CD14-positive monocyte (primary cell): ENCODE measurements at regions not wholly inside any gene's neighbourhood (a gene's known extent, or its start where the extent isn't known, plus 50 kb on each side); places are given as distances from the start of the nearest gene placed in this dataset.

Experiments
- DNase-seq, 3 donors: peaks; one replicate each; pipeline ENCODE4 v3.0.0-alpha.2; 2011 to 2022
- H2AFZ ChIP-seq: 2 replicates; pipeline ENCODE4 v1.6.0; 2012; ENCODE audit warnings: mild to moderate bottlenecking, low read depth, low read length, inconsistent platforms; ENCODE audit not compliant: insufficient read depth, poor library complexity, severe bottlenecking
- H3K27ac ChIP-seq, 2 donors: 1 replicate in 1 of 2; 2 replicates in 1 of 2; pipeline ENCODE4 v1.5.1; 2012 to 2013; ENCODE audit warnings: low read length in 2 of 2, control low read depth in 1 of 2, inconsistent platforms in 1 of 2, low read depth in 1 of 2, mild to moderate bottlenecking in 1 of 2
- H3K27me3 ChIP-seq, 2 donors: one replicate each; pipeline versions ENCODE4 v1.6.0 to v1.6.1; 2011 to 2013; ENCODE audit warnings: low read length in 2 of 2; ENCODE audit not compliant: control insufficient read depth in 2 of 2, insufficient read depth in 2 of 2
- H3K36me3 ChIP-seq, 2 donors: replicated peaks in 1 of 2; 1 replicate in 1 of 2; 2 replicates in 1 of 2; pipeline versions ENCODE4 v1.5.1 to v1.6.1; 2012 to 2013; ENCODE audit warnings: low read length in 2 of 2, control low read depth in 1 of 2, inconsistent platforms in 1 of 2, mild to moderate bottlenecking in 1 of 2; ENCODE audit not compliant: insufficient read depth in 2 of 2, control insufficient read depth in 1 of 2
- H3K4me1 ChIP-seq, 2 donors: 1 replicate in 1 of 2; 2 replicates in 1 of 2; pipeline versions ENCODE4 v1.5.1 to v1.6.1; 2012 to 2013; ENCODE audit warnings: low read length in 2 of 2, control low read depth in 1 of 2, inconsistent platforms in 1 of 2, mild to moderate bottlenecking in 1 of 2, moderate library complexity in 1 of 2; ENCODE audit not compliant: insufficient read depth in 2 of 2, control insufficient read depth in 1 of 2
- H3K4me2 ChIP-seq: replicated peaks from 2 replicates; pipeline ENCODE3; 2012; ENCODE audit warnings: low read length, moderate library complexity, mild to moderate bottlenecking; ENCODE audit not compliant: poor library complexity, severe bottlenecking; ENCODE audit errors: extremely low read depth
- H3K4me3 ChIP-seq, 3 experiments: fragments of 200-600 bp in 1 of 3; sonication (generic) in 1 of 3; replicated peaks in 1 of 3; 1 replicate in 2 of 3; 2 replicates in 1 of 3; pipeline ENCODE4 v1.5.1; 2011 to 2013; ENCODE audit warnings: low read length in 3 of 3, mild to moderate bottlenecking in 3 of 3, control low read depth in 2 of 3, low read depth in 2 of 3, inconsistent platforms in 1 of 3, moderate library complexity in 1 of 3
- H3K79me2 ChIP-seq: 2 replicates; pipeline ENCODE4 v1.6.0; 2012; ENCODE audit warnings: mild to moderate bottlenecking, control low read depth, inconsistent platforms, low read length, moderate library complexity; ENCODE audit not compliant: insufficient read depth
- H3K9ac ChIP-seq: 2 replicates; pipeline ENCODE4 v1.6.0; 2017; ENCODE audit warnings: low read length, mild to moderate bottlenecking; ENCODE audit not compliant: insufficient read depth, poor library complexity, severe bottlenecking
- H3K9me3 ChIP-seq, 2 donors: replicated peaks in 1 of 2; 1 replicate in 1 of 2; 2 replicates in 1 of 2; pipeline versions ENCODE4 v1.5.1 to v1.6.1; 2012 to 2013; ENCODE audit warnings: low read length in 2 of 2, control low read depth in 1 of 2; ENCODE audit not compliant: control insufficient read depth in 1 of 2, insufficient read depth in 1 of 2
- H4K20me1 ChIP-seq: 2 replicates; pipeline ENCODE4 v1.6.0; 2012; ENCODE audit warnings: mild to moderate bottlenecking, low read length, control low read depth, moderate library complexity; ENCODE audit not compliant: insufficient read depth
- H3K27ac Mint-ChIP-seq, 7 donors: one replicate each; pipeline ENCODE4 v1.8.0; 2020; ENCODE audit warnings: mild to moderate bottlenecking in 7 of 7, mixed read lengths in 7 of 7, moderate library complexity in 6 of 7, inconsistent platforms in 2 of 7
- H3K27me3 Mint-ChIP-seq, 3 donors: one replicate each; pipeline ENCODE4 v1.8.0; 2021 to 2022; ENCODE audit warnings: low read depth in 3 of 3, mild to moderate bottlenecking in 3 of 3, mixed read lengths in 3 of 3, moderate library complexity in 3 of 3, inconsistent platforms in 1 of 3
- H3K36me3 Mint-ChIP-seq, 2 donors: one replicate each; pipeline ENCODE4 v1.8.0; 2020; ENCODE audit warnings: mixed read lengths in 2 of 2, inconsistent platforms in 1 of 2, mild to moderate bottlenecking in 1 of 2
- H3K4me1 Mint-ChIP-seq: one replicate; pipeline ENCODE4 v1.8.0; 2020; ENCODE audit warnings: mild to moderate bottlenecking, mixed read lengths
- H3K4me3 Mint-ChIP-seq, 2 donors: one replicate each; pipeline ENCODE4 v1.8.0; 2020; ENCODE audit warnings: mild to moderate bottlenecking in 2 of 2, mixed read lengths in 2 of 2, moderate library complexity in 1 of 2
- H3K9me3 Mint-ChIP-seq, 7 donors: one replicate each; pipeline ENCODE4 v1.8.0; 2020 to 2022; ENCODE audit warnings: mixed read lengths in 7 of 7, mild to moderate bottlenecking in 6 of 7, moderate library complexity in 6 of 7, inconsistent platforms in 2 of 7
- CTCF ChIP-seq: fragments of 200-600 bp; IDR thresholded peaks from one replicate; pipeline ENCODE4 v1.8.0; 2022; ENCODE audit warnings: antibody characterized with exemption, mild to moderate bottlenecking
- WGBS: methylation state at CpG from one replicate; pipeline ENCODE4 v1.1.5; 2013; ENCODE audit warnings: missing lambda C conversion rate; ENCODE audit not compliant: insufficient coverage; 5-methylcytosine and 5-hydroxymethylcytosine counted together
- intact Hi-C, 2 donors: fragments of 100-400 bp; cut with micrococcal nuclease; formaldehyde crosslinking; loops; one replicate each; pipeline versions ENCODE4 v1.15.0 to v1.15.1; 2023

DNA sequence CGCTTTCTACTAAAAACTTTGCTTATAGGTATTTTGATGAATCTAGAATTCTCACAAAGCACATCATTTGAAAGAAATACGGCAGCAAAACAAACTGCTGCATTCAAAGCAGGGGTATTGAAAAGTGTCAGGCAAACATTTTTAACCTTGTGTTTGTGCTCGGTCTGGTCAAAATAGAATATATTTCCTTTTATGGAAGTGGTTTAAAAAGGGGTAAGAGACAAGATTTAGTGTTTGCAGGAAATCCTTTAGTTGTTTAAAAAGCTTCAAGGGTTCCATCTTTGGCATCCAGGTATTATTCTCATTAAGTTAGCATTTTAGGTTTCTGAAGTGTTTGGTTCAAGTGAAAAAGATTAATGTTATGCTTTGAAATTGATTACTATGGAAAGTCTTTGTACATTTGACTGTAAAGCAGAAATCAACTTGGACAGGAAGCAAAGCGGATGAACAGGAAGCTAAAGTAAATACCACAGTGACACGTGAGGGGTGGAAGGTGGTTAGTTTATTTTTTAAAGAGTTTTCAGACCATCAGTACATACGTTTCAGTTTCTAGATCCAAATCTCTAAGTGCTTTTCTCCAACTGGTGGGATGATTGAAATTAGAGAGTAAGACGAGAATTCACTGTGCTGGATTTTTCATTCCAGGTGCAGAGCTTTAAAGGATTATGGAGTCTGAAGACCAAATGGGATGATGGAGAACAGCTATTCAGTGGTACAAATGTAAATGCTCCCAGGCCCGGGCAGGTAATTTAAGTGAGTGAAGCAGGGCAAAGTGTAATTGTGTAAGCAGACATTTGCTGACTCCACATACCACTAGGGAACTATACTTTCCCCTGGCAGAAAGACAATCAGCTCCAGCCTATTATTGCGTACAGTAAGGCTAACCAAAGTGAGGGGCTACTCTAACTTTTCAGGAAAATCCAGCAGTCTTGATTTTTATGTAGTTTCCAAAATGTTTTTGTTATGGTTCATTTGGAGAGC, 341.8 kb upstream of the TBL1XR1 start:
- H3K27ac ChIP-seq = no peak overlapping the region
- no peak overlapping the region for H3K9ac ChIP-seq
- Mint-ChIP-seq H3K4me3 (peak overlapping the region; percentile 11 to 61), H3K36me3 (no peaks in the 10 kb centered on the region), H3K27ac (peak overlapping the region in 1 of 7 donors; percentile 28), H3K9me3 (no peaks in the 10 kb centered on the region), H3K4me1 (peaks cover 19% of the 10 kb centered on the region), H3K27me3 (peaks cover 0 to 2% (median 0%) of the 10 kb centered on the region in 3 donors)
- no peak for TF ChIP-seq CTCF
- peaks cover 14 to 16% of the 10 kb centered on the region in 2 donors for H3K4me1 ChIP-seq
- peak; percentile 6 to 16 (median 12) for DNase-seq
- H3K36me3 ChIP-seq = no peaks in the 10 kb centered on the region
- no peak overlapping the region for H2AFZ ChIP-seq
- H3K4me3 ChIP-seq = peak overlapping the region in 1 of 3 experiments; percentile 44
- no peaks in the 10 kb centered on the region for H4K20me1 ChIP-seq
- H3K79me2 ChIP-seq = no peaks in the 10 kb centered on the region
- peak overlapping the region; percentile 62 for H3K4me2 ChIP-seq
- intact Hi-C loops = no loop called here
- no peaks in the 10 kb centered on the region for H3K27me3 ChIP-seq
- no peaks in the 10 kb centered on the region for H3K9me3 ChIP-seq
- WGBS = 0% methylated on average over 1 of the region's 9 CpGs

DNA sequence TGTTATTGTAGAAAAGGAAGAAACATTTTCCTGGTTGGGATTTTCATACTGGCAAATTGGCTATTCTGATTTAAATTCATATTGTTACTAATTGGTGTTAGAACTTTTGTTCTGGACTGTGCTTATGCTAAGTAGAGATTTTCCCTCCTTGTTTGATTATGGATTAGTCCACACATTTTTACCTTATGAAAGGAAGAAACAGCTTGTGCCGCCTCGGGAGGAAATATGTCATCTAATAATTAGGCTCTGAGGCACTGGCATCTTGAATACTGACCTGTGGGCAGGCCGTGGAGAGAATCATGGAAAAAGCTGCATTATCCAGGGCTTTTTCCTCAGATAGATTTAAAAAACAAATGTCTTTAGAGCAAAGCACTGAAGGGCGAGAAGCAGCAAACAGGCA, 344.3 kb upstream of the TBL1XR1 start:
- no peaks in the 10 kb centered on the region for H3K36me3 ChIP-seq
- H3K27ac Mint-ChIP-seq = peak overlapping the region in 1 of 7 donors; percentile 8
- H3K9me3 ChIP-seq = no peaks in the 10 kb centered on the region
- H3K27me3 ChIP-seq = no peaks in the 10 kb centered on the region
- no peak overlapping the region for H3K4me3 ChIP-seq
- no peaks in the 10 kb centered on the region for H3K27me3 Mint-ChIP-seq
- no peak overlapping the region for H3K4me3 Mint-ChIP-seq
- H3K4me1 Mint-ChIP-seq = peaks cover 19% of the 10 kb centered on the region
- WGBS = 100% methylated on average over 3 of the region's 4 CpGs
- intact Hi-C loops = no loop called here
- H3K4me2 ChIP-seq = no peak overlapping the region
- H3K36me3 Mint-ChIP-seq = no peaks in the 10 kb centered on the region
- H3K79me2 ChIP-seq = no peaks in the 10 kb centered on the region
- no peak overlapping the region for H3K9ac ChIP-seq
- no peak for TF ChIP-seq CTCF
- peaks cover 14 to 16% of the 10 kb centered on the region in 2 donors for H3K4me1 ChIP-seq
- no peak overlapping the region for H3K27ac ChIP-seq
- no peak for DNase-seq
- H2AFZ ChIP-seq = no peak overlapping the region
- no peaks in the 10 kb centered on the region for H4K20me1 ChIP-seq
- no peaks in the 10 kb centered on the region for H3K9me3 Mint-ChIP-seq
